ENCODE measurements at regions not wholly inside any gene's neighbourhood (a gene's known extent, or its start where the extent isn't known, plus 50 kb on each side); places are given as distances from the start of the nearest gene placed in this dataset.
"Not testable (repeated sequence)": the region's sequence is repeated elsewhere in the genome, so short reads cannot be mapped to it uniquely, and the experiment has no call there.

DNA sequence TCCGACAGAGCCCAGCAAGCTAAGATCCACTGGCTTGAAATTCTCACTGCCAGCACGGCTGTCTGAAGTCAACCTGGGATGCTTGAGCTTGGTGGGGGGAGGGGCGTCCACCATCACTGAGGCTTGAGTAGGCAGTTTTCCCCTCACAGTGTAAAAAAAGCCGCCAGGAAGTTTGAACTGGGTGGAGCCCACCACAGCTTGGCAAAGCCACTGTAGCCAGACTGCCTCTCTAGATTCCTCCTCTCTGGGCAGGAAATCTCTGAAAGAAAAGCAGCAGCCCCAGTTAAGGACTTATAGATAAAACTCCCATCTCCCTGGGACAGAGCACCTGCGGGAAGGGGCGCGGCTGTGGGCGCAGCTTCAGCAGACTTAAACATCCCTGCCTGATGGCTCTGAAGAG is 68.7 kb upstream of the LIPC start:
- not testable (repeated sequence) for FAIRE-seq

DNA sequence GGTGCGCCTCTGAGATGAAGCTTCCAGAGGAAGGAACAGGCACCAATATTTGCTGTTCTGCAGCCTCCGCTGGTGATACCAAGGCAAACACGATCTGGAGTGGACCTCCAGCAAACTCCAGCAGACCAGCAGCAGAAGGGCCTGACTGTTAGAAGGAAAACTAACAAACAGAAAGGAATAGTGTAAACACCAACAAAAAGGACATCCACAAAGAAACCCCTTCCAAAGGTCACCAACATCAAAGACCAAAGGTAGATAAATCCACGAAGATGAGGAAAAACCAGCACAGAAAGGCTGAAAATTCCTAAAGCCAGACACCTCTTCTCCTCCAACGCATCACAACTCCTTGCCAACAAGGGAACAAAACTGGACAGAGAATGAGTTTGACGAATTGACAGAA is 68.1 kb upstream of the LIPC start:
- FAIRE-seq = not testable (repeated sequence)

DNA sequence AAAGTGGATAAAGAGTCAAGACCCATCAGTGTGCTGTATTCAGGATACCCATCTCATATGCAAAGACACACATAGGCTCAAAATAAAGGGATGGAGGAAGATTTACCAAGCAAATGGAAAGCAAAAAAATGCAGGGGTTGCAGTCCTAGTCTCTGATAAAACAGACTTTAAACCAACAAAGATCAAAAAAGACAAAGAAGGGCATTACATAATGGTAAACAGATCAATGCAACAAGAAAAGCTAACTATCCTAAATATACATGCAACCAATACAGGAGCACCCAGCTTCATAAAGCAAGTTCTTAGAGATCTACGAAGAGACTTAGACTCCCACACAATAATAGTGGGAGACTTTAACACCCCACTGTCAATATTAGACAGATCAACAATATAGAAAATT is 66.7 kb upstream of the LIPC start:
- not testable (repeated sequence) for FAIRE-seq

DNA sequence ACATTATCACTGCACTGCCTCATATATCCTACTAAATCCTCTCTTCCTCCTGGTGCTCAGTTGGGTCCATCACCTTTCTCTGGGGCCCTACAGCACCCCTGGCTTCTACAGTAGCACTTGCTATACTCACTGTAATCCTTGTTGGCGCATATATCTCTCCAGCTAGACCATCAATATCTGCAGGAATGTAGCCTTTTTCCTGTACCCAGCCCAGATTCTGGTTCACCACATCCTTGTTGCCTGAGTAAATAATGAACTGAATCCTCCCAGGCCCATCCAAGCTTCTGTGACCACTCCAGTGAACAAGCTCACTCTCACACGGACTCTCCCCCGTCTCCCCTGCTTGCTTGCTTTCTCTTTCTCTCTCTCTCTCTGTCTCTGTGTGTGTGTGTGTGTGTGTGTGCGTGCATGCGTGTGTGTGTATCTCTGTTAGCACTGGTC is 62.5 kb upstream of the LIPC start:
- no peak for FAIRE-seq

DNA sequence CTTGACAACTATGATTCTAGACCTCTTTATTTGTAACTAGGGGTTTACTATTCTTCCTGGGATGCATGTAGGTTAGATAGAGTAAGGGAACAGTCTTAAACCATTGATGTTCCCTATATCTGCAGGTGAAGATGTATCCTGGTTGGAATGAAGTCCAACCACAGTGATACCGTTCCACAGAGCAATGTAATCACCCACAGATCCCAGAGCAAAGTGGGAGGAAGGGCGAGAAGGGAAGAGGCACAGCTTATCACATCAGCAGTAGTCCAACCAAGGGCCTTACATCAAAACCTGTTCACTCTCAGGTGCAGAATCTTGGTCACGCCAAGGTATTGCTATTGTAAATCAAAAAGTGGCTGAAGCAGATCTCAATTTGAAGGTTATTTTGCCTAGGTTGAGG is 61.8 kb upstream of the LIPC start:
- no peak for FAIRE-seq

DNA sequence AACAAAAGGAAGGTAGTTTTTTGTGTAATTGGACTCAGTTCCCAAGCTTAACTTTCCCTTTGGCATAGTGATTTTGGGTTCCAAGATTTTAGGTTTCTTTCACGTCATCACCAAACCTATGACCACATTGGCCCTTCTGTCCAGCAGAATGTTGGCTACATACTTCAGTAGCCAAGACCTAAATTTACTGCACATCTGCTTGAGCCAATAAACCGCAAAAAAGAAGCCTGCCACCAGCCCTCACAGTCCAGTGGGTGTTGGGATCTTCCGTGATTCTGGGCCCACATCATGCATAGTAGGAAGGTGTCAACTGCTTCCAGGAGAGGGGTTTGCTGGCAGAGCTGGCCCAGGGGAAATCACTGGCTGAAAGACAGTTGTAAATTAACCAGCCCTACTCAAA is 57.6 kb upstream of the LIPC start:
- FAIRE-seq = no peak

DNA sequence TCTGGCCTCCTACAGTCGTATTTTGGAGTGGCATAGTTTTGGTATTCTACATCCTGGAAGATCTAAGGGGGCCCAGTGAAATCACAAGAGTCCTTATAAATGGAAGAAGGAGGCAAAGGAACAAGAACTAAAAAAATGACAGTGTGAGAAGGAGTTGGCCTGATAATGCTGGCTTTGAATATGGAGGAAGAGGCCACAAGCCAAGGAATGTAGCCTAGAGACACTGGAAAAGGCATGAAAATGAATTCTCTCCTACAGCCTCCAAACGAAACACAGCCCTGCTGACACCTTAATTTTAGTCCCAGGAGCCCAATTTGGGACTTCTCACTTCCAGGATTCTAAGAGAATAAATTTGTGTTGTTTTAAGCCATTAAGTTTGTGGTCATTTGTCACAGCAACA is 54.6 kb upstream of the LIPC start:
- no peak for FAIRE-seq

DNA sequence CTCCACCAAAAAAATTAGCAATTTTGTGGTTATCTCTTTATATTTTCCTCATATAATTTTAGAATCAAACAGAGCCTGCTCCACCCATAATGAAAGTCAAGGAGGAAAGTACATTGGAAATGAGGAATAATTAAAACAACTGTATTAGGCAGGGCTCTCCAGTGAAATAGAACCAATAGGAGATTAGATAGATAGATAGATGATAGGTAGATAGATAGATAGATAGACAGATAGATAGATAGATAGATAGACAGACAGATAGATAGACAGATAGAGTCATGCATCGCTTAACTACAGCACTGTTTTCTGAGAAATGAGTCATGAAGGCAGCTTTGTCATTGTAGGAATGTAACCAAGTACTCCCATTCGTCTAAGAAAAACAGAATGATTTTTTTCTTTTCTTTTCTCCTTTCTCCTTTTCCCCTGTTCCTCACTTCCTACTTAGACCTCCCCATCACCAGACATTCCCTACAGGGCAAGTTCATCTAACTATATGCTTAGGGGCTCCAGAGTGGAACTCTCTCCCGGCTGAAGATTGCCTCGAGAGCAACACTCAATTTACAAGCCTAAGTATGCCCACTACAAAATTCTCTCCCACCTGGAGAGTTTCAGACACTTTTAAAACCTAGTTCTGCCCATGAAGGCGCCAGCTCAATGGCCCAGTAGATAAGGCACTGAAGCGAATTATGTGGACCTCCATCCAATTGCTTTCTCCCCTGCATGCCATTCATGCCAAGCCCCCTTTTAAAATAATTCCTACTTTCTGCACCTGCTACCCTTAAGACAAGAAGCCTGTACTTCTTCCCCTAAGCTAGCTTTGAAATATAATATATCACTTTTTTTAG is 53.3 kb upstream of the LIPC start:
- FAIRE-seq = no peak

DNA sequence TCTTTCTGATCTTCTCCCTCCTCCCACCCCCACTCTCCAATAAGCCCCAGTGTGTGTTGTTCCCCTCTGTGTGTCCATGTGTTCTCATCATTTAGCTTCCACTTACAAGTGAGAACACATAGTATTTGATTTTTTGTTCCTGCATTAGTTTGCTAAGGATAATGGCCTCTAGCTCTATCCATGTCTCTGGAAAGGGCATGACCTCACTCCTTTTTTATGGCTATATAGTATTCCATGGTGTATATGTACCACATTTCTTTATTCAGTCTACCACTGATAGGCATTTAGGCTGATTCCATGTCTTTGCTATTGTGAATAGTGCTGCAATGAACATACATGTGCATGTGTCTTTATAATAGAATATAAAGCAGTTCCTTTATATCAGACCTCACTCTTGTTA is 52.3 kb upstream of the LIPC start:
- not testable (repeated sequence) for FAIRE-seq

DNA sequence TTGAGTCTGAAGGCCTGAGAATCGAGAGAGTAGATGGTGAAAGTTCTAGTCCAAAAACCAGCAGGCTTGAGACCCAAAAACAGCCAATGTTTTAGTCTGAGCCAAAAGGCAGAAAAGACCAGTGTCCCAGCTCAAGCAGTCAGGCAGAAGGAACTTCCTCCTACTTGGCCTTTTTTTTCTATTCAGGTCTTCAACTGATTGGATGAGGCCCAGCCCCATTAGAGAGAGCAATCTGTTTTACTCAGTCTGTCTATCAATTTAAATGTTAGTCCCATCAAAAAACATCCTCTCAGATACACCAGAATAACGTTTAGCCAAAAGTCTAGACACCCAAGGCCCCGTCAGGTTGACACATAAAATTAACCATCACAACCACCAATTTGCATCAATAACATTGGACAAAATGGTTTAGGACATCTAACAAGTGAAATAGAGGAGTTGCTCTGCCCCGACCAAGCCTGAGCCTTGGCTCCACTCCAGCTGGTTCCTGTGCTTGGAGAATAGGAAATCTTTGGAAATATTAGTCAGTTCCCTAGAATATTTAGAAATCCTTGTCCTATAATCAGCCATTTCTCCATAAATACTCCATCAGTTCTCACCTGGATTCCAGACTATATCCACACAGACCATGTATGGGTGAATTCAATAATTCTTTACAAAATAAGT is 51.4 kb upstream of the LIPC start:
- no peak for FAIRE-seq

DNA sequence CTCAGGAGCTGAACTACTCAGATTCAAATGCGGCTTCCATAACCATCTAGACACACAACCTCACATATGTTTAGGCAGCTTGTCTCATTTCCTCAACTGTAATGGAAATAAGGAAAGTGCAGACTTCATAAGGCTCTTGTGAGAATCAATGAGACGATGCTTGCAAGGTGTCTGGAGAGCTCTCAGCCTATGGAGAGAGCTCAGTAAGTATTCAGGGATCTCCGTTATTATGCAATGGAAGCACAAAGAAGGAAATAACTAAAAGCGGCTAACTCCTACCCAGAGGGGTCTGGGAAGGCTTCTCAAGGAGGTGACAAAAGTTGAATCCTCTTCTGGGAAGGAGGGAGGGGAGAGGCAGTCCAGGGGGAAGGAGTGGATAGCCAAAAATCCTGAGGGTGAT is 50.1 kb upstream of the LIPC start:
- no peak for FAIRE-seq

All from islet of Langerhans (tissue), 1 donor.